Activated CD4-positive, alpha-beta memory T cell treated with anti-CD3 and anti-CD28 coated beads, Interleukin-2, amount 10 ng/mL, durations not matched to agents 7 days and 5 days (primary cell): ENCODE measurements at regions not wholly inside any gene's neighbourhood (a gene's known extent, or its start where the extent isn't known, plus 50 kb on each side); places are given as distances from the start of the nearest gene placed in this dataset.

Source experiments
- CTCF ChIA-PET: fragments of 350-600 bp; sonication (Branson Sonifier 250); formaldehyde crosslinking; loops from one replicate; lab custom pipeline; 2021; ENCODE audit warnings: antibody characterized with exemption, inconsistent platforms; lab: Charles Lee
- POLR2A ChIA-PET: fragments of 350-600 bp; sonication (Branson Sonifier 250); formaldehyde crosslinking; loops from one replicate; lab custom pipeline; 2021; ENCODE audit warnings: antibody characterized with exemption; lab: Charles Lee
- DNase-seq: peaks from one replicate; pipeline ENCODE4 v3.0.0-alpha.2; 2020
- H3K27ac Mint-ChIP-seq: one replicate; pipeline ENCODE4 v1.8.0; 2021; ENCODE audit warnings: mild to moderate bottlenecking, mixed read lengths
- H3K27me3 Mint-ChIP-seq: one replicate; pipeline ENCODE4 v1.8.0; 2021; ENCODE audit warnings: mixed read lengths
- H3K36me3 Mint-ChIP-seq: one replicate; pipeline ENCODE4 v1.8.0; 2021; ENCODE audit warnings: low read depth, mixed read lengths
- H3K4me1 Mint-ChIP-seq: one replicate; pipeline ENCODE4 v1.8.0; 2021; ENCODE audit warnings: mixed read lengths
- H3K4me3 Mint-ChIP-seq: one replicate; pipeline ENCODE4 v1.8.0; 2021; ENCODE audit warnings: mild to moderate bottlenecking, mixed read lengths
- H3K9me3 Mint-ChIP-seq: one replicate; pipeline ENCODE4 v1.8.0; 2021; ENCODE audit warnings: mixed read lengths

DNA sequence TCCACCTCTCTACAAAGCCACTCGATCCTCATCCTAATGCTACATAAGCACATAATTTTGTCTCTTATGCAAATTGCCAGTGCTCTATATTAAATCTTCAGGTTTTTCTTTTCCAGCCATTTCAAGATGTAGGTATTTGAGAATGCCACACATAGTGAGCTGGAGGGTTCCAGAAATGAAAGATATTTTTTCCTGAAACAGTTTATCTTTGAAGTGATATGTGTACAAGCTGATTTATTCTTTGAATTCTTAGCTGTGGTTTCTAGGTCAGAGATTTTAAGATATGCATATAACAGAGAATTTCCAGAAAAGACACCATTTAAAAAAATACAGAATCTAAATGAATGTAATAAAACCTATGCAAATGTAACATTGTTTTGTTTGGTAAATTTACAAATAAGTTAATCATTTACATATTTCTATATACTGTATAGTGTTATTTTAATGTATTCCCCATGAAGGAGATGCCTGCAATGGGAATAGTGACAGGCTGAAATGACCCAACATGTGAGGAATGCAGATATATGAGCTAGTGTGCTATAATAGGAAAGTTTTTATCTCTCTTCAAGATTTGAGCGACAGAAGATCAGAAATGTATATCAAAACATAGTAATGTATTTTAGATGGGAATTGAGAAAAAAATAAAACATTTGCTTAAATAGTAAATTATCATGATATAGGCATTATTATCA is 570.2 kb downstream of the SLITRK1 start:
- ChIA-PET CTCF (no interaction called here), POLR2A (no interaction called here)
- no peaks in the 10 kb centered on the region for H3K36me3 Mint-ChIP-seq
- H3K9me3 Mint-ChIP-seq: no peaks in the 10 kb centered on the region
- H3K4me1 Mint-ChIP-seq: no peaks in the 10 kb centered on the region
- no peak overlapping the region for H3K4me3 Mint-ChIP-seq
- DNase-seq: no peak
- H3K27ac Mint-ChIP-seq: no peak overlapping the region
- no peaks in the 10 kb centered on the region for H3K27me3 Mint-ChIP-seq

DNA sequence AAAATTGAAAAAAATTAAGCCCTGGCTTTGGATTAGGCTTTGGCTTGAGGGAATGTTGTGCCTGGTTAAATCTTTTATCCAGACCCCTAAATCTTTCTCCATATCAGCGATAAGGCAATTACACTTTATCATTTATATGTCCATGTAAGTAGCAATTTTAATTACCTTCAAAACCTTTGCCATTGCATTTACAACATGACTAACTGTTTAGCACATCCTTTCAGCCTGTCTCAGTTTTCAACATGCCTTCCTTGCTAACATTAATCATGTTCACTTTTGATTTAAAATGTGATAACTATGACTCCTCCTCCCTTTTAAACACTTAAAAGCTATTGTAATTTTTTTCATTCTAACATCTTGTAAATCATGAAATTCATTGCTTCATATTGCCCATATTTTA is 583.7 kb downstream of the SLITRK1 start:
- DNase-seq: no peak
- Mint-ChIP-seq H3K27me3 (no peaks in the 10 kb centered on the region), H3K4me3 (no peak overlapping the region), H3K9me3 (peaks cover 9% of the 10 kb centered on the region), H3K4me1 (no peaks in the 10 kb centered on the region), H3K27ac (no peak overlapping the region), H3K36me3 (no peaks in the 10 kb centered on the region)
- ChIA-PET CTCF (no interaction called here), POLR2A (no interaction called here)

DNA sequence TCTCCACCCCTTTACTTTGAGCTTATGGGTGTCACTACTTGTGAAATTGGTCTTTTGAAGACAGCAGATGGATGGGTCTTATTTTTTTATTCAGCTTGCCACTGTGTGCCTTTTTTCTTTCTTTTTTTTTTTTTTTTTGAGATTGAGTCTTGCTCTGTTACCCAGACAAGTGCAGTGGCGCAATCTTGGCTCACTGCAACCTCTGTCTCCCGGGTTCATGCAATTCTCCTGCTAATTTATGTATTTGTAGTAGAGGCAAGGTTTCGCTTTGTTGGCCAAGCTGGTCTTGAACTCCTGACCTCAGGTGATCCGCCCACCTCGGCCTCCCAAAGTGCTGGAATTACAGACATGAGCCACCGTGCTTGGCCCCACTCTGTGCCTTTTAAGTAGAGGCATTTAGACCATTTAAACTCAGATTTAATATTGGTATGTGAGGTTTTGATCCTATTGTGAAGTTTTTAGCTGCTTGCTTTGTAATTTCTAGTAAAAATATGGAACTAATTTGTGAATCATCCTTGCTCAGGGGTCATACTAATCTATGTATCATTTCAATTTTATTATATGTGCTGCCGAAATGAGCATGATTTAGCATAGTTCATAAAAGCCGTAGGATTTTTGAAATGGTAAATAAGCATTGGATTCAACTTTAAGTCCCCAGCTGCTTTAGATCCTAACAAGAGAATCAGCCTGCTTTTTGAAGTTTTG is 584.5 kb downstream of the SLITRK1 start:
- ChIA-PET POLR2A (no interaction called here), CTCF (no interaction called here)
- Mint-ChIP-seq H3K4me3 (no peak overlapping the region), H3K36me3 (no peaks in the 10 kb centered on the region), H3K4me1 (no peaks in the 10 kb centered on the region), H3K9me3 (peaks cover 10% of the 10 kb centered on the region), H3K27ac (no peak overlapping the region), H3K27me3 (no peaks in the 10 kb centered on the region)
- no peak for DNase-seq

DNA sequence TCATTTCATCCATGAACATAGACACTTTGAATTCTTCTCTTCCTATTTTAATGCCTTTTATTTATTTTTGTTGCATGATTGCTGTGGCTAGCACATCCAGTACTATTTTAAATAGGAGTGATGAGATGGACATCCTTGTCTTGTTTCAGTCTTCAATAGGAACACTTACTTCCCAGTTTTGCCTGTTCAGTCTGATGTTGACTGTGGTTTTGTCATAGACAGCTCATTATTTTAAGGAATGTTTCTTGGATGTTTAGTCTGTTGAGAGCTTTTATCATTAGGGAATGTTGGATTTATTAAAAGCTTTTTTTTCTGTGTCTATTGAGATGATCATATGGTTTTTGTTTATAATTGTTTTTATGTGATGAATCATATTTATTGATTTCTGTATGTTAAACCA is 586.6 kb downstream of the SLITRK1 start:
- Mint-ChIP-seq H3K36me3 (no peaks in the 10 kb centered on the region), H3K27ac (no peak overlapping the region), H3K4me3 (no peak overlapping the region), H3K9me3 (peaks cover 10% of the 10 kb centered on the region), H3K27me3 (no peaks in the 10 kb centered on the region), H3K4me1 (no peaks in the 10 kb centered on the region)
- ChIA-PET POLR2A (no interaction called here), CTCF (no interaction called here)
- no peak for DNase-seq

DNA sequence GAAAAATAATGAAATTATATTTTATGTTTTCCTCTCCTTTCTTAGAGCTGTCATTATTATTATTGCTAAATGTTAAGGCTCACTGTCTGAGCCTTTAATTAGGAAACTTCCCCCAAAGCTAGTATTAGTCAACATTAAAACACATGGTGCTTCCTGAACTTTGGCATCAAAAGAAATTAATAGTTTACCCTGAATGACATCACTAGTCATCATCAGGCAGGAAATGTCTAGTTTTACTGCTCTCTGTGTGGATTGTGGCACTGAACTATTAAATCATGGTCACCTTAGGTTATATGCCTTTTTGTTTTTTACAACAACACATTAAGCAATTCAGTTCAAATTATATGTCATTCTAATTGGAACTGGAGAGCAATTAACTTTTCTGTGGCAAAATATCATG is 595.5 kb downstream of the SLITRK1 start:
- ChIA-PET CTCF (no interaction called here), POLR2A (no interaction called here)
- H3K27ac Mint-ChIP-seq: no peak overlapping the region
- H3K27me3 Mint-ChIP-seq: no peaks in the 10 kb centered on the region
- no peaks in the 10 kb centered on the region for H3K9me3 Mint-ChIP-seq
- no peak for DNase-seq
- no peak overlapping the region for H3K4me3 Mint-ChIP-seq
- H3K36me3 Mint-ChIP-seq: no peaks in the 10 kb centered on the region
- no peaks in the 10 kb centered on the region for H3K4me1 Mint-ChIP-seq

DNA sequence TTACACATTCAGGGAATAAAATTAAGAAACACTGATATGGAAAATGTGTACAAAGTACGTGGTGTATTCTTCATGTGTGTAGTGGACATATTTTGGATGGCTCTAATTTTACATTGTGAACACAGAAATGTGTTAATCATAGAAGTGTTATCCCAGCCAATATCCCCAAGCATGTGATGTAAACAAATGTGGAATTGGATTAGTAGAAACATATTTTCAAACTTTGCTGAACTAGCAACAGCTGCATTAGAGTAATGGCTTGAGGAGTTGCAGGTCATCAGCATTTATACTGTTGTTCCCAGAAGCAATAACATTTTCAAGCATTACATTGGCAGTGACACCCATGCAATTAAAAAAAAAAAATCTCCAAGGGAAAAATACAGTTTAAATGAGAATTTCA is 600.6 kb downstream of the SLITRK1 start:
- no peak overlapping the region for H3K27ac Mint-ChIP-seq
- CTCF ChIA-PET: no interaction called here
- POLR2A ChIA-PET: no interaction called here
- no peaks in the 10 kb centered on the region for H3K27me3 Mint-ChIP-seq
- no peaks in the 10 kb centered on the region for H3K9me3 Mint-ChIP-seq
- H3K36me3 Mint-ChIP-seq: no peaks in the 10 kb centered on the region
- DNase-seq: no peak
- H3K4me3 Mint-ChIP-seq: no peak overlapping the region
- H3K4me1 Mint-ChIP-seq: no peaks in the 10 kb centered on the region

DNA sequence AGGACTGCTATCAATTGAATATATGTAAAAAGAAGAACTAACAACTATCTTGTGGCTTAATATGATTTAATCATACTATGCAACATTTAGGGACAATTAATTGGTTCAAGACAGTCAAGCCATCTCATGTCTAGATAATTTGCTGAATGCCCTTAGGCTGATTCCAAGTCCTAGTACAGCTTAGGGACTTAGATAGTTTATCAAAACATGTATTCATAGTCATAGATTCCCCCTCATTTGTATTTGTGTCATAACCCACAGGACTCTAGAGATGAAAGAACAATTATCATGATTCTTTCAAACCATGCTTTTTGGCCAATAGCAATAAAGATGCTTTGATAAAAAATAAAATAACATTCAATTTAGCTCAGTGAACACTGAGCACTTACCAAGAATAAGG is 607.6 kb downstream of the SLITRK1 start:
- Mint-ChIP-seq H3K4me3 (no peak overlapping the region), H3K4me1 (no peaks in the 10 kb centered on the region), H3K9me3 (no peaks in the 10 kb centered on the region), H3K27me3 (no peaks in the 10 kb centered on the region), H3K36me3 (no peaks in the 10 kb centered on the region), H3K27ac (no peak overlapping the region)
- POLR2A ChIA-PET: no interaction called here
- CTCF ChIA-PET: no interaction called here
- no peak for DNase-seq

DNA sequence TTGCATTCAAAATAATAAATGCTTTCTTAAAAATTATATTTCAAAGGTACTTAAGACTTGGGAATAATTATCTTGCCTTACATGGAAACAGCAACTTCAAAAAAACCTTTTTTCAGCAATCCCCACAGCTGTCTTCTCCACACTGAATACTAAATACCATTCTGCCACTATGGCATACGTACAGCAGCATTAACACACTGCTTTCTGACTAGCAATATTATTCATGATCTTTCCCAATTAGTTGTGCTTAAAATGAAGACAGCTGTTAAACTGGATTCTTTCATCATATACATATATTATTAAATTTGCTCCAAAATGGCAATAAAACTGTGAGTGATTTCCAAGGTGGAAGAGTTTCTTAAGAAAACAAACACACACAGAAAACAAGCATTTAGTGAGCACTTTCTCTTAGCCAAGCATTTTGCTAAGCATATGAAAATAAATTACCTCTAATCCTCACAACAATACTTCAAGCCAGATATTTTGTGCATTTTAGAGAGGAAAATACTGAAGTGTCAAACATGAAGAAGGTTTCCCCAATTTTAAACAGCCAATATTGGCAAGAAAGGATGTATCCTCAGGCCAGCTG is 609.5 kb downstream of the SLITRK1 start:
- Mint-ChIP-seq H3K27ac (no peak overlapping the region), H3K9me3 (no peaks in the 10 kb centered on the region), H3K4me1 (no peaks in the 10 kb centered on the region), H3K4me3 (no peak overlapping the region), H3K36me3 (no peaks in the 10 kb centered on the region), H3K27me3 (no peaks in the 10 kb centered on the region)
- ChIA-PET CTCF (no interaction called here), POLR2A (no interaction called here)
- DNase-seq: no peak

DNA sequence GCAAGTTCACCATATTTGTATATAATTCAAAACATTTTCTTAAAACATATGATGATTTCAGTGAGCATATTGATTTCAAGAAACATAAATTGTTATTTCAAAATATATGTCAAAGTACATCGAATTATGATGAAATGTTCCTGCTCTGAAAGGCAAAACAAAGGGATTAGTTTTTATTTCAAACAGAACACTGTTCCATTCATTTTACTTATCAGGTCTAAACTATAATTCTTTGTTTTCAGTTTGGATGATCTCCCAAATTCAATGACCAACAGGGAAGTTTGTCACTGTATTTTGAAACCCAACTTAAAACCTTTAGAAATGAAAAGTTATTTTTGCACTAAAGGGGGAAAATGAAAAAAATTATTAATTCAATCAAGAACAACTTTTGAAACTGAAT is 610.2 kb downstream of the SLITRK1 start:
- no peaks in the 10 kb centered on the region for H3K4me1 Mint-ChIP-seq
- no peaks in the 10 kb centered on the region for H3K27me3 Mint-ChIP-seq
- no peak overlapping the region for H3K4me3 Mint-ChIP-seq
- H3K27ac Mint-ChIP-seq: no peak overlapping the region
- DNase-seq: no peak
- ChIA-PET CTCF (no interaction called here), POLR2A (no interaction called here)
- no peaks in the 10 kb centered on the region for H3K9me3 Mint-ChIP-seq
- H3K36me3 Mint-ChIP-seq: no peaks in the 10 kb centered on the region

DNA sequence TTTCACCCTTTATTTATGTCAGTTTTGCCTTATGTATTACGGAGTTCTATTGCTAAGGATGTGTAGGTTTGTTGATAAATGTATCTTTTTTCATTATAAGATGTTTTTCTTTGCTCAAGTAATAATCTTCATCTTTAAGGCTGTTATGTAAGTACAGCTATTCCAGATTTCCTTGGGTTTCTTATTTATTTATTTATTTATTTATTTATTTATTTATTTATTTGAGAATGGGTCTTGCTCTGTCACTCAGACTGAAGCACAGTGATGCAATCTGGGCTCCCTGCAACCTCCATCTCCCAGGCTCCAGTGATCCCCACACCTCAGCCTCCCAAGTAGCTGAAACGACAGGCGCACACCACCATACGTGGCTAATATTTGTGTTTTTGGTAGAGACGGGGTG is 617.0 kb downstream of the SLITRK1 start:
- Mint-ChIP-seq H3K27me3 (no peaks in the 10 kb centered on the region), H3K27ac (no peak overlapping the region), H3K4me1 (no peaks in the 10 kb centered on the region), H3K9me3 (peaks cover 7% of the 10 kb centered on the region), H3K4me3 (no peak overlapping the region), H3K36me3 (no peaks in the 10 kb centered on the region)
- ChIA-PET CTCF (no interaction called here), POLR2A (no interaction called here)
- no peak for DNase-seq

DNA sequence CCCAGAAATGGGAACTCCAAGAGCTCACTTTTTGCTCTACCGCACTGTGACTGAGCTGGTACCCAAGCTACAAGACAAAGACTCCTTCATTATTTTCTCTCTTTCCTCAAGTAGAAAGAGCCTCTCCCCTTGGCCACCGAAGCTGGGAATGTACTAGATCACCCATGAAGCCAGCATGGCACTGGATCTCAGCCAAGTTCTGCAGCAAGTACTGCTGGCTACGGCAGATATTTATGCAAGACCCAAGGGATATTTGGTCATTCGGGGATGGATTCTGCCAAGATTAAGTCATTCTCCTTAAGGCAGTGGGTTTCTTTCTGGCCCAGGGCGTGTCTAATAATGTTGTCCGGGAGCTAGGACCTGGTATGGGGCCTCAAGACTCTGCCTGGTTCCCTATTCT is 633.5 kb downstream of the SLITRK1 start:
- POLR2A ChIA-PET: no interaction called here
- H3K27ac Mint-ChIP-seq: no peak overlapping the region
- peaks cover 12% of the 10 kb centered on the region for H3K9me3 Mint-ChIP-seq

DNA sequence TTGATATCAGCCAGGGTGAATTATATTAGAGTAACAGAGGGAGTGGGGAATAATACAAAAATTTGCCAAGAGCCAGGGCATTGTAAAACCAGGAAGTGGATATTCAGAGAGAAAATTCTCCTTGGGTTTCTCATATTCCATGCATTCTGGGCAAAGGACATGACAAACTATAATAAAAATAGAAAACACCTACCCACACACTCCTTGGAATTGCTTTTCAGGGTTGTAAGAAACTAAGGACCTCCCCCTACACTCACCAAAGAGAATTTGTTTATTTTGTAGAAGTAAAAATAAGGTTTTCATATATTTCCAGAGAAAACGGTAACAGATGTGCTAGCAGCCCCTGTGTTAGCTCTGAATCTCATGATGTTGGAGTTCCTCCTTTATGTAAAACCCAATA is 649.6 kb downstream of the SLITRK1 start:
- Mint-ChIP-seq H3K27me3 (no peaks in the 10 kb centered on the region), H3K36me3 (no peaks in the 10 kb centered on the region), H3K4me3 (no peak overlapping the region), H3K27ac (no peak overlapping the region), H3K4me1 (no peaks in the 10 kb centered on the region), H3K9me3 (peaks cover 5% of the 10 kb centered on the region)
- ChIA-PET POLR2A (no interaction called here), CTCF (no interaction called here)
- no peak for DNase-seq

More for the DNA sequence above, 633.5 kb downstream of the SLITRK1 start:
- Mint-ChIP-seq H3K4me3 (no peak overlapping the region), H3K36me3 (no peaks in the 10 kb centered on the region), H3K4me1 (no peaks in the 10 kb centered on the region), H3K27me3 (no peaks in the 10 kb centered on the region)
- DNase-seq: no peak
- CTCF ChIA-PET: no interaction called here

DNA sequence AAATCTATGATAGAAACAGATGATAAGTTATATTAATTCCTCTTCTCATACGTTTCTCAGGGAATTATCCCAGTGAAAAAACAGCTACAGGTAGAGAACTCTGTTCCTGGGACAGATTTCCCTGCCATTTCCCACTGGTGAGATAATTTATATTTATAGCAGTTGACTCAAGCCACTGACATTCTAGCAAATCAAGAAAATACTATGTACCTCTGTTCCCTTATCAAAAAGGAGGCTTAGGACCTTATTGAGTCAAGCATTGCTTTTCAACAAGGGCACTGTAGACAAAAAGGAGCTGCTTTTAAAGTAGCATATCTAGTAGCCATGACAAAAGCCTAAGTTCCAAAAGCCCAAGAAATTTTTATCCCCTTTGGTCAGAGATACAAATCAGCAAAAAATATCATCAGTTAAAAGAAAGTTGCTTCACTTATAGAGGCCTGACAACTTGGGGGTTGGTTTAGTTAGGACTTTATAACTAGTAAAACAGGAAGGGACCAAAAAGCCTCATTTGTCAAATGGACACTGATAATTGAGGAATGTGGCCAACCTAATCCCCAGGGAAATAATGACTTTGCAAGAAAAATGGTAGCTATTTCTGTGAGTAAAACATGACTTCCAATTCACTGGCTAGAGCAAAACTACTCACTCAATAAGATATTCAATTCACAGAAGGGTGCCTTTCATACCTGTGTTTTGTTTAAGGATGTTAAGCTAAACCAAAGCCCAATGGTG is 652.5 kb downstream of the SLITRK1 start:
- H3K27ac Mint-ChIP-seq: no peak overlapping the region
- no peaks in the 10 kb centered on the region for H3K27me3 Mint-ChIP-seq
- no peaks in the 10 kb centered on the region for H3K36me3 Mint-ChIP-seq
- H3K4me3 Mint-ChIP-seq: no peak overlapping the region
- ChIA-PET CTCF (no interaction called here), POLR2A (no interaction called here)
- H3K9me3 Mint-ChIP-seq: no peaks in the 10 kb centered on the region
- no peak for DNase-seq
- no peaks in the 10 kb centered on the region for H3K4me1 Mint-ChIP-seq
